ENCODE measurements at regions not wholly inside any gene's neighbourhood (a gene's known extent, or its start where the extent isn't known, plus 50 kb on each side); places are given as distances from the start of the nearest gene placed in this dataset.
"Not testable (repeated sequence)": the region's sequence is repeated elsewhere in the genome, so short reads cannot be mapped to it uniquely, and the experiment has no call there.

GRCh38 chr10:57885618-57885968 is 382.1 kb downstream of the IPMK start:
- not testable (repeated sequence) for H3K4me3 Mint-ChIP-seq; H3K27me3 ChIP-seq (ENCODE audit: insufficient read depth); H3K27me3 Mint-ChIP-seq (ENCODE audit: insufficient read depth, low read depth, poor library complexity); H3K36me3 Mint-ChIP-seq (ENCODE audit: low read depth); H3F3A ChIP-seq (replicated peaks; ENCODE audit: low read depth); H3K4me2 ChIP-seq; H3K4me1 Mint-ChIP-seq; ATAC-seq; DNase-seq (ENCODE audit: low spot score); H3K4me1 ChIP-seq (ENCODE audit: insufficient read depth); H3K27ac ChIP-seq (ENCODE audit: low read depth); H3K79me2 ChIP-seq (replicated peaks; ENCODE audit: insufficient read depth); H3K27ac Mint-ChIP-seq; H2AFZ ChIP-seq; H3K4me3 ChIP-seq; H3K9me2 ChIP-seq (ENCODE audit: insufficient read depth); H3K36me3 ChIP-seq (ENCODE audit: insufficient read depth); H4K20me1 ChIP-seq (replicated peaks; ENCODE audit: insufficient read depth)
- H3K9me3 Mint-ChIP-seq = peaks cover 15% of the 10 kb centered on the region; the same call in 2 of the 3 replicates

- no peaks in the 10 kb centered on the region for H3K4me1 Mint-ChIP-seq
- no peaks in the 10 kb centered on the region for H4K20me1 ChIP-seq (replicated peaks; ENCODE audit: insufficient read depth)
- H3K9me2 ChIP-seq (ENCODE audit: insufficient read depth) = peaks cover 3% of the 10 kb centered on the region; the same call in 1 of the 2 replicates
- H3K4me2 ChIP-seq = no peak overlapping the region
- H3K9me3 Mint-ChIP-seq = peaks cover 12% of the 10 kb centered on the region; the same call in 1 of the 3 replicates
- ATAC-seq (no peak), DNase-seq (ENCODE audit: low spot score) (no peak)
- H3K36me3 Mint-ChIP-seq (ENCODE audit: low read depth) = peaks cover 3% of the 10 kb centered on the region; the same call in 1 of the 3 replicates
- no peaks in the 10 kb centered on the region for H3K79me2 ChIP-seq (replicated peaks; ENCODE audit: insufficient read depth)
- no peak overlapping the region for H2AFZ ChIP-seq
- no peaks in the 10 kb centered on the region for H3K27me3 ChIP-seq (ENCODE audit: insufficient read depth)
- H3K27ac Mint-ChIP-seq = no peak overlapping the region
- no peak overlapping the region for H3K4me3 ChIP-seq
- H3F3A ChIP-seq (replicated peaks; ENCODE audit: low read depth) = no peaks in the 10 kb centered on the region
- H3K27me3 Mint-ChIP-seq (ENCODE audit: insufficient read depth, low read depth, poor library complexity) = peaks cover 3% of the 10 kb centered on the region
- no peak overlapping the region for H3K27ac ChIP-seq (ENCODE audit: low read depth)
- H3K4me1 ChIP-seq (ENCODE audit: insufficient read depth) = no peaks in the 10 kb centered on the region
- no peak overlapping the region for H3K4me3 Mint-ChIP-seq
- no peaks in the 10 kb centered on the region for H3K36me3 ChIP-seq (ENCODE audit: insufficient read depth)
- TF ChIP-seq CREB1 (CRISPR knock-in tag; IDR thresholded peaks at IDR 0.05; ENCODE audit: low read depth) (no peak), JUNB (IDR thresholded peaks at IDR 0.05; ENCODE audit: unreplicated experiment) (no peak), EZH2 (IDR thresholded peaks at IDR 0.05; ENCODE audit: low read depth, unreplicated experiment) (no peak), REST (IDR thresholded peaks at IDR 0.05; ENCODE audit: unreplicated experiment) (no peak), ETS1 (IDR thresholded peaks at IDR 0.05) (no peak), POLR2AphosphoS5 (IDR thresholded peaks at IDR 0.05; ENCODE audit: low read depth) (no peak), ZNF331 (CRISPR knock-in tag; IDR thresholded peaks at IDR 0.05; ENCODE audit: low read depth) (no peak), STAT1 (IDR thresholded peaks at IDR 0.05; ENCODE audit: unreplicated experiment) (no peak), NANOG (IDR thresholded peaks at IDR 0.05; ENCODE audit: borderline replicate concordance) (no peak)
- TF ChIP-seq, protein P1, sequence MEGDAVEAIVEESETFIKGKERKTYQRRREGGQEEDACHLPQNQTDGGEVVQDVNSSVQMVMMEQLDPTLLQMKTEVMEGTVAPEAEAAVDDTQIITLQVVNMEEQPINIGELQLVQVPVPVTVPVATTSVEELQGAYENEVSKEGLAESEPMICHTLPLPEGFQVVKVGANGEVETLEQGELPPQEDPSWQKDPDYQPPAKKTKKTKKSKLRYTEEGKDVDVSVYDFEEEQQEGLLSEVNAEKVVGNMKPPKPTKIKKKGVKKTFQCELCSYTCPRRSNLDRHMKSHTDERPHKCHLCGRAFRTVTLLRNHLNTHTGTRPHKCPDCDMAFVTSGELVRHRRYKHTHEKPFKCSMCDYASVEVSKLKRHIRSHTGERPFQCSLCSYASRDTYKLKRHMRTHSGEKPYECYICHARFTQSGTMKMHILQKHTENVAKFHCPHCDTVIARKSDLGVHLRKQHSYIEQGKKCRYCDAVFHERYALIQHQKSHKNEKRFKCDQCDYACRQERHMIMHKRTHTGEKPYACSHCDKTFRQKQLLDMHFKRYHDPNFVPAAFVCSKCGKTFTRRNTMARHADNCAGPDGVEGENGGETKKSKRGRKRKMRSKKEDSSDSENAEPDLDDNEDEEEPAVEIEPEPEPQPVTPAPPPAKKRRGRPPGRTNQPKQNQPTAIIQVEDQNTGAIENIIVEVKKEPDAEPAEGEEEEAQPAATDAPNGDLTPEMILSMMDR (conservative IDR thresholded peaks at IDR 0.05; ENCODE audit: low read depth in 2 of 2) = no peak
Measured at GRCh38 chr10:57884965-57885617, 382.6 kb downstream of the IPMK start.
